ENCODE measurements at regions not wholly inside any gene's neighbourhood (a gene's known extent, or its start where the extent isn't known, plus 50 kb on each side); places are given as distances from the start of the nearest gene placed in this dataset.

DNA sequence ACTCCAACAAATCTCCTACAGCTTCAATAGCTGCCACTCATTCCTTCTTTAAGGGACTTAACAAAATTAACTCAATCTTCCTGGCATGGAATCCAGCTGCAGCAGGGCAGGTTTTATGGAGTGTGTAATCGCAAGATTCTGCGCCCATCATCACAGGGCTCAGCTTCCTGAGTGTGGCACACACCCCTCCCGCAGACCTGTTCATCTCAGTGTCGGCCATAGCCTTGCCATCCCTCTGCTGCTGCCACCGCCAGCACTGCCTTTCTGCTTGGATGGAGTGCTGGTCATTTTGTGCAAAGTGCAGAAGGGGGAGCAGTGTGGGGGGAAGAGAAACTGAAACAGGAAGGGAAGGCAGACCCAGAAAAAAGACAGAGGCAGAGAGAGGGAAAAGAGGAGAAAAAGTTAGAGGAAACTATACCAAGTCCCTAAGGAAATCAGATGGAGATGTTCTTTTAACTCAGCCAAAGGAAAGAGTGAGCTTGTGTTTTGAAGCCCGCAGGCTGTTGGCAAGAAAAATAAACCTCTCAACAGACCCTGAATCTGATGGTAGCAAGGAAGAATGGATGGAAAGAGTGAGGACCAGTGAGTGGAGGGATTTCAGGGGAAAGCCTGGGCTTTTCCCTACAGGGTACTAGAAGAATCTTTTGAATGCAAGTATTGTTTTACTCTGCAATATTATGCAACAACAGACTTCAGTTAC, 324.2 kb downstream of the SEC16B start:
- TF ChIP-seq POLR2AphosphoS5 (IDR thresholded peaks at IDR 0.05; ENCODE audit: low read depth) = no peak
- TF ChIP-seq, protein P1, sequence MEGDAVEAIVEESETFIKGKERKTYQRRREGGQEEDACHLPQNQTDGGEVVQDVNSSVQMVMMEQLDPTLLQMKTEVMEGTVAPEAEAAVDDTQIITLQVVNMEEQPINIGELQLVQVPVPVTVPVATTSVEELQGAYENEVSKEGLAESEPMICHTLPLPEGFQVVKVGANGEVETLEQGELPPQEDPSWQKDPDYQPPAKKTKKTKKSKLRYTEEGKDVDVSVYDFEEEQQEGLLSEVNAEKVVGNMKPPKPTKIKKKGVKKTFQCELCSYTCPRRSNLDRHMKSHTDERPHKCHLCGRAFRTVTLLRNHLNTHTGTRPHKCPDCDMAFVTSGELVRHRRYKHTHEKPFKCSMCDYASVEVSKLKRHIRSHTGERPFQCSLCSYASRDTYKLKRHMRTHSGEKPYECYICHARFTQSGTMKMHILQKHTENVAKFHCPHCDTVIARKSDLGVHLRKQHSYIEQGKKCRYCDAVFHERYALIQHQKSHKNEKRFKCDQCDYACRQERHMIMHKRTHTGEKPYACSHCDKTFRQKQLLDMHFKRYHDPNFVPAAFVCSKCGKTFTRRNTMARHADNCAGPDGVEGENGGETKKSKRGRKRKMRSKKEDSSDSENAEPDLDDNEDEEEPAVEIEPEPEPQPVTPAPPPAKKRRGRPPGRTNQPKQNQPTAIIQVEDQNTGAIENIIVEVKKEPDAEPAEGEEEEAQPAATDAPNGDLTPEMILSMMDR (IDR thresholded peaks at IDR 0.05; ENCODE audit: insufficient read depth, low read length) = no peak
